ENCODE measurements at regions not wholly inside any gene's neighbourhood (a gene's known extent, or its start where the extent isn't known, plus 50 kb on each side); places are given as distances from the start of the nearest gene placed in this dataset.

DNA sequence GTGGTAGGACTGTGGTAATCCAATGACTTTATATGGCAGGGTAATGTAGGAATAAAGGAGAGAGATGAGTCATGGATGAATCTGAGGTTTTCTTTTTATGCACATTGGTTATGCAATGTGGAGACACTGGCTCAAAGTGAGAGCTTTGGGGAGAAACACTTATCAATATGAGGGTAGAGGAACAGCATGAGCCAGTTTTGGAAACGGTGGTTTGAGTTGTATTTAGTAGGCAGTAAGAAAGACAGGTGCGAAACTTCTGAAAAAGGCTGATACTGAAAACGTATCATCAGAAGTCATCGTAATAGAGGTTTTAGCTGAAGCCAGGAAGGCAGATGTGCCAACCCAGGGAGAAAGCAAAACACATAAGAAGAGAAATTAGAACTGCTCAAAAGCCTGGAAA lies 854.8 kb upstream of the SEL1L start:
- TF ChIP-seq, protein P1, sequence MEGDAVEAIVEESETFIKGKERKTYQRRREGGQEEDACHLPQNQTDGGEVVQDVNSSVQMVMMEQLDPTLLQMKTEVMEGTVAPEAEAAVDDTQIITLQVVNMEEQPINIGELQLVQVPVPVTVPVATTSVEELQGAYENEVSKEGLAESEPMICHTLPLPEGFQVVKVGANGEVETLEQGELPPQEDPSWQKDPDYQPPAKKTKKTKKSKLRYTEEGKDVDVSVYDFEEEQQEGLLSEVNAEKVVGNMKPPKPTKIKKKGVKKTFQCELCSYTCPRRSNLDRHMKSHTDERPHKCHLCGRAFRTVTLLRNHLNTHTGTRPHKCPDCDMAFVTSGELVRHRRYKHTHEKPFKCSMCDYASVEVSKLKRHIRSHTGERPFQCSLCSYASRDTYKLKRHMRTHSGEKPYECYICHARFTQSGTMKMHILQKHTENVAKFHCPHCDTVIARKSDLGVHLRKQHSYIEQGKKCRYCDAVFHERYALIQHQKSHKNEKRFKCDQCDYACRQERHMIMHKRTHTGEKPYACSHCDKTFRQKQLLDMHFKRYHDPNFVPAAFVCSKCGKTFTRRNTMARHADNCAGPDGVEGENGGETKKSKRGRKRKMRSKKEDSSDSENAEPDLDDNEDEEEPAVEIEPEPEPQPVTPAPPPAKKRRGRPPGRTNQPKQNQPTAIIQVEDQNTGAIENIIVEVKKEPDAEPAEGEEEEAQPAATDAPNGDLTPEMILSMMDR (IDR thresholded peaks at IDR 0.05; ENCODE audit: borderline replicate concordance, extremely low read depth, low read length, poor library complexity, severe bottlenecking) = no peak
- TF ChIP-seq EZH2 (IDR thresholded peaks at IDR 0.05; ENCODE audit: borderline replicate concordance, low read depth, low read length, severe bottlenecking) = no peak

All from DND-41 (cell line).